ENCODE measurements at regions not wholly inside any gene's neighbourhood (a gene's known extent, or its start where the extent isn't known, plus 50 kb on each side); places are given as distances from the start of the nearest gene placed in this dataset.

DNA sequence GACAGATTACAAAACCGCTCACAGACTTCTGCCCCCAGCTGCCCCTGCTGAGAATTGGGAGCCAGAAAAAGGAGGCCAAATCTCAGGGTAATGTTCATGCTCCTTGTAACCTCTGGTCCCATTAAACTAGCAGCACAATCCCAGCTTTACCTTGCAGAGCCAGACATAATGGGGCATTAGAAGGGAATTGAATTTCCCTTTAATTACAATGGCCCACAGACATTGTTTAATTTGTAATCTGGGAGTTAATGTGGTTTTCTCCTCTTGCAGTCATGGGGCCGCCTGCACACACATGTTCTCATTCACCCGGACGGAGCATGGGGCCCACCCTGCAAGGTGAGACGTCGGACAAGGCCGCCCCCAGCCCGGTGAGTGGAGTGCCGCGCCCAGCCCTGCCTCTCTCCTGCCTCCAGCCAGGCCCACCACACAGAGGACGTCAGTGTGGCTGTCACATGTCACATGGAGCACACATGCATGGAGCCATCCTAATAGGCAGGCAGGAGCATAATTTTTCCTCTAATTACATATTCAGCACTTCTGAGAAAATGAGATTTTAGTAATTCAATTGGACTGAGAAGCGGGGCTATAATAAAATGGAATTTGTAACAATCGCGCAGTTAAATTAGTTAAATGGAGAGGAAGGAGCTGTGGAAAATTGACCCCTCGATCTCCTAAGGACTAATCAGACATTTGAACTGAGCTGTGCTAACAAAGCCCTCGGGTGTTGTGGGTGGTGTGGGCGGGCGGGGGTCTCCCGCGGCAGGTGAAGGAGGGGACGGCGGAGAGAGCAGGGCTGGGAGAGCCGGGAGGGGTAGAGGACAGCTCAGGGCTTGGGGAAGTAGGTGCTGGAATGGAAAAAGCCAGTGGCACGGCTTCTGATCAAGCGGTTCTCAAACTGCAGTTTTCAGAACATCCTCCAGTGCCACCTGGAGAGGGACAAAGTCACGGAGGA, 87.7 kb downstream of the ENGASE start:
- no peak for DNase-seq

DNA sequence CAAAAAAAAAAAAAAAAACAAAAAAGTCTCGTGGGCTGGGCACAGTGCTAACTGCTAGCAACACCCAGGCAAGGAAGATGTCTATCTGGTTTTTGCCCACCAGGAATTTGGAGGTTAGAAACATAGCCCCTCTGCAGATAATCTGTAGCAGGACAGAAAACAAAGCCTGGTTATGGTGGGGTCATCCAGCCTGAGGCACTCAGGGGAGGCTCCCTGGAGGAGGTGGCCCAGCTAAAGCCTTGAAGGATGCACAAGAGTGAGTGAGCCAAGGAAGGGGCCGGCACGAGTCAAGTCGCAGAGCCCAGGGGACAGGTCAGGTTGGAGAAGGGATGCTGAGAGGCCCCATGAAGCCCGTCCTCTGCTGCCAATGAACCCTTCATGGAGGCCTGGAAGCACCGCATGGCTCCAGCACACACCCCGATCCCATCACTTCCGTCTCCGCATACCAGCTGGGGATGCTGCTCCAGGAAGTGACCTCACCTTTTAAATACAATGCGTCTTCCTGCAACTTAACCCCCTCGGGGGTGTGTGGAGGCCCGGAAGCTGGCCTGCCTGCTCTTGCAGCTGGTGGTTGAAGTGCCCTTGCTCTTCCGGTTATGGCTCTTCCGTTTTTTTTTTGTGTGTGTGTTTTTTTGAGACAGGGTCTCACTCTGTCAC, 86.5 kb downstream of the ENGASE start:
- DNase-seq, result no peak

DNA sequence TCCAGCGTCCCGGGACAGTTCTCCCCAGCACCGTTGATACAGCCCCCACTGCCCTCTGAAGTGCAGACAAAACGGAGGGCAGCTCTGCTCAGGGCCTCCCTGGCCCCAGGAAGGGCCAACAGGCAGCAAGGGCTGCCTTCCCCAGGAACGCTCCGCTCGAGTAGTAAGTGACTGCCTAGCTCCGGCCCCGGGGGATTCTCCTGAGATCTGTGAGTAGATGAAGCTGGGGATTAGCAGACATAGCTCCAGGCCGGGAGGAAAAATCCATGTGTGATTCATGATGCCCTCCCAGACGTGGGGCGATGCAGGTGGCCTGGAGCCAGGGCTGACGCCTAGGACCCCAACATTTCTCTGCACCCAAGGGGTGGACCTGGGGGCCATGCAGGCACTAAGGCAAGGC, 85.3 kb downstream of the ENGASE start:
- no peak for DNase-seq

DNA sequence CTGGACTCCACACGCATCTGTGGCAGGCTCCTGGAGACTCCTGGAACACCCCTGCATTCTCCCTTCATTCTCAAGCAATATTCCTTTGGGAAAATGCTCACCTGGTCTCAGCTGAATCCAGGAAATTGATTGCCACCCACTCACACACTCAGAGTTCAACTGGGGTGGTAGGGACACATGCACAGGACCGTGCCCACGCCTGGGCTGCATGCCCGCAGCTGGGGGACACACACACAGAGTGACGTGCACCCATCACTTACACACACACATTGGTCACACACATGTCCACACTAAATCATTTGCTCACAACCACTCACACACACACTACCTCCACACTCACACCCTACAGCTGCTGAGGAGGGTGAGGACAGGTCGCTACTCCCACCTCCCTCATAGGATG, 84.8 kb downstream of the ENGASE start:
- DNase-seq, result no peak

DNA sequence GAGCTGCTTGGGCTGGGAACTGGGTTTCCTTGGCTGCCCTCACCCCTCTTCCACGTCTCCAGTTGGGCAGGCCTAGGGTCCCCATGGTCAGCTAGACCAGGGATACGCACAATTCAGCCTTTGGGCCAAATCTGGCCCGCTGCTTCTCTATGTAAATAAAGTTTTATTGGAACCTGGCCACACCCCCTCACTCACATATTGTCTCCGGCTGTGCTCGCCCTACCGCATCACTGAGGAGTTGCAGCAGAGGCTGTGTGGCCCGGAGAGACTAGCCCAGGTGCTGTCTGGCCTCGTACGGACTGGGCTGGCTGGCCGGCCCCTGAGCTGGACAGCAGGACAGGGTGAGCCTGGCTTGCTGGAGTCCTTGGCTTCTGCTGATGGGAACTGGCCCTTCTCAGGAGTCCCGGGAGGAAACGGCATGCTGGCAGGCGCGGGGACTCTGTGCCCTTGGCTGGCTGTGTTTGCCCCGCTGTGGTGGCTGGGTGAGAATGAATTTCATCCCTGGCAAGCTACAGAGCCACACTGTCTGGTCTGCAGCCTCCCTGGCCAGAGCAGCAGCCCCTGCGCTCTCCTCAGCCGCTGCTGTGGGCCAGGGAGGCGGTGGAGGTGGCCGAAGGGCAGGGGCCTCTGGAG, 82.0 kb downstream of the ENGASE start:
- DNase-seq, result no peak

DNA sequence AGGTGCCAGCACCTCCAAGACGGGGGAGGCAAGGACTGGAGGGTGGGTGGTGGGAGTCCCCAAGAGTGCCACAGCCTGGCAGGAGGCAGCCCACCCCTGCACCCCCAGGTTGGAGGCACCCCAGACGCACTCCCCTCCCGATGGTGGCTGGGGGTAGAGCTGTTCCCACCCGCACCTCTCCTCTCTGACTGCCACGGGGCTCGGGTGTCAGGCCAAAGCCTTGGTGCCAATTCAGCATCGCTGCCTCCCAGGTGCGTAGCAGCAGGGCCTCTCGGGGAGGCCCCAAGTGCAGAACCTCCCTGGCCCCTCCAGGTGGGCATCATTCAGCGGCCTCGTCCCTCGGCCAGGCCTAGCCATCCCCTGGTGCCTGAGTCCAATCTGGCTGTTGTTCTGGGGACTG, 81.1 kb downstream of the ENGASE start:
- no peak for DNase-seq

DNA sequence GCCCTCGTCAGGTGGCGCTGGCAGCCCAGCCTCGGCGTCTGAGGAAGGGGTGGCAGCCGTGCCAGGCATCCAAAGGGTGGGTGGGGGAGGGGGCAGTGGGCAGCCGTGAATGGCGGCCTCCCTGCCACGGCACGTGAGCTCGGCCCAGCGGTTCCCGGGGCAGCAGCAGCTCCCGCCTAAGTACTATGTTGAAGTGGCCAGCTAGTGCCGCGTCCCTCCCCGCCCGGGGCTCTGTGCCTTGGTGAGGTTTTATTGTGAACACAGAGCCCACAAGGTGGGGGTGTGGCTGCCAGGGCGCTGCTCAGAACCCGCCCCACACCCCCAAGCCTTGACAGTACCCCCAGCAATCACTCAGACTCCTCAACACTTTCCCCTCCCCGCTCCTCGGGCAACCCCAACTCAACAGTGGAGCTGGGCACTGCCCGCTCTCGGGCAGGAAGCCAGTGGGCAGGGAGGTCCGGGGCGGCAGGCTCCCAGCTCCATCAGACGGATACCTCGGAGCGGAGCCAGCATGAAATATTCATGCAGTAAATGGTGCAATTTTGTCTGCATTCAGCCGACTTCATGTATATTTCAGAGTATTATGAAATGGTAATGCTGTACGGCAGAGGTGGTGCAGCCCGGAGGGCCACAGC, 80.4 kb downstream of the ENGASE start:
- no peak for DNase-seq

DNA sequence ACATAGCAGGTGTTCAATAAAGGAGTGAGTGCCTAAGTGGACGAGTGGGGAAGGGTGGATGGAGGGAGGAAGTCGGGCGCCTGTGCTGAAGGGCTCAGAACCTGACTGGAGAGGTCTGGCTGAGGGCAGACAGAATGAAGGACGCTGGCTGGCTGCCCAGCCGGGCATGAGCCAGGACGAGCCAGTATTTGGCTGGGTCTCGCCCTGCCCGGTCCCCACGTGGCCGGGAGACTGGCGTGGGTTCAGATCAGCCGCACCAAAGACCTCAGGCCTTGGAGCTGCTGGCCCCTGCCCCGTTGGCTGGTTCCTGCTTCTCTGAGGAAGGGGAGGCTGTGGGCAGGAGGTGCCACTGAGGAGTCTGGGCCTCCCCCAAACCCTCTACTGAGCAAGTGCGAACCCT, 79.8 kb downstream of the ENGASE start:
- no peak for DNase-seq

DNA sequence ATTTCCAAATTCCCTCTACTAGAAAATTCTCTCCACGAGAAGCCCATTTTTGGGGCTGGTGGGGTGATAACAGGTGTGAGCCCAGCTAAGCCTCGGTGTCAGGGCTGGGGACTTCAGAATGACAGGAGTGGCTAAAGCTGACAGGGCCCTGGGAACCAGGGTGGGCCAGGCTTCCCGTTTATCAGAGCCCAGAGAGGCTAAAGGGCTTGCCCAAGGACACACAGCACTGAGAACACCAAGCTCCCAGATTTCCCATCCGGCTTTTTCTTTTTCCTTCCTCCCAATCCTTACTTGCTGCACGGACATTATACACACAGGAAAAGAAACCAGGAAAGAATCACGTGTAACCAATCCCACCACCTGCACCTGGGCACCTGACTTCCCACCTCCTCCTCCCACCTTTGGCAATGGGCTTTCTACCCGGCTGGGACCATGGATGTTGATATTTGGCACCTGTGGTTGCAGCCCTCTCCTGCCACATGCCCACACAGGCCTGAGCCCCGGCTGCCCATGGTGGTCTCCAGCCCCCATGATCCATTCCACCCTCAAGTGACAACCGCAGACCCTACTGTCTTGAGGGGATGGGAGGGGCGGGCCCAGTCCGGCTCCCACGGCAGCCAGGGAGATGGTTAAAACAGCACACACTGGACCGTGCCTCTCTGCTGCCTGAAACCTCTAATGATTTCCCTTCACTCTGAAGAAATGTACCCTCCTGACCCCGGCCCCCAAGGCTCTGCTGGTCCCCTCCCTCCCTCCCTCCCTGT, 78.9 kb downstream of the ENGASE start:
- DNase-seq, result no peak

DNA sequence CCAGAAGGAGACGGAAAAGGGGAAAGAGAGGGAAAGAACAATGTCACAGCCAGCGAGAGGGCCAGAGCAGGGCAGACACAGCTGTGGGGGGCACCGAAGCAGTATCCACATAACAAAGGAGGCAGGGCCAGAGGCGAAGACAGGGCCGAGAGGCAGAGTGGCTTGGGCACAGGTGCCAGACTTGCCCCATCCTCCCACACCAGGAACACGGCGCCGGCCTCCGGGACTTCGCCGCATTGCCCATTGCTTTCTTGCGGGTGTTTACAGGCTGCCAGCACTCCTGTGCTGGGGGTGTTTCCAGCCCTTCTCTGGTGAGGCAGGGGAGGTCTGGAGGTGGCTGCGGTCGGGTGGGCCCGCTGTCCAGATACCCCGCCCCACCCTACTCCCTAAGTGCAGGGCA, 78.0 kb downstream of the ENGASE start:
- DNase-seq, result no peak

DNA sequence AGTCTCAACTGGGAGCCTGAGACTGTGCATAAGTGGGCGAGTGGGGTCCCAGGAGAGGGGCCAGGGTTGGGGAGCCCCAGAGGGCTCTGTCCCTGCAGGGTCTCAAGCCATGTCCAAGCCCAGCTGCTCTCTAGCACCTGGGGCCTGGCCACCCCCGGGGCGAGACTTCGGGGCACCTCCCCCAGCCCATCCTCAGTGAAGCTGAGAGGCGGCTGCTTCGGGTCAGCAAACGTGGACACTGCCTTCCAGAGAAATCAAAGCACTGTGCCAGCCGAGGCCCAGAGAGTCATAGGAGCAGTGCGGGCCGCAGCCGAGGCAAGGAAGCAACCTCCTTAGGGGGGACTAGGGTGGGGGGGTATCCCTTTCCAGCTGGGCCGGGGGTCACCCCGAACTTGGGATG, 77.5 kb downstream of the ENGASE start:
- no peak for DNase-seq

DNA sequence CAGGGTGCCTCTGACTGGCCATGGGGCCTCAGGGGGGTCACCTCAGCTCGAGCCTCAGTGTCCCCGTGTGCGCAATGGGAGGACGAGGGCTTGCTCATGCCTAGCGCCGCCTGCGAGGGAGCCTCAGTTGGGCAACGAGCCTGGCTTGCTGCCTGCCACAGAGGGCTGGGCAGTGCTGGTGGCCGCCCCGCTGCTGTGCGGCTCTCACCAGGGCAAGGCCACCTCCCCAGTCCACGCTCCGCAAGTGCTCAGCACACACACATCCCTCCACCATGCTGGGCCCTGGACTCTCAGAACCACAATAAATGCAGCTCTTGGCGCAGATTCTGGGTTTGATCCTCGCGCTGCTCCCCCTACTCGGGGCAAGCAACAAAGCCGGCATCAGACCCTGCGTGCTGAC, 76.2 kb downstream of the ENGASE start:
- no peak for DNase-seq

DNA sequence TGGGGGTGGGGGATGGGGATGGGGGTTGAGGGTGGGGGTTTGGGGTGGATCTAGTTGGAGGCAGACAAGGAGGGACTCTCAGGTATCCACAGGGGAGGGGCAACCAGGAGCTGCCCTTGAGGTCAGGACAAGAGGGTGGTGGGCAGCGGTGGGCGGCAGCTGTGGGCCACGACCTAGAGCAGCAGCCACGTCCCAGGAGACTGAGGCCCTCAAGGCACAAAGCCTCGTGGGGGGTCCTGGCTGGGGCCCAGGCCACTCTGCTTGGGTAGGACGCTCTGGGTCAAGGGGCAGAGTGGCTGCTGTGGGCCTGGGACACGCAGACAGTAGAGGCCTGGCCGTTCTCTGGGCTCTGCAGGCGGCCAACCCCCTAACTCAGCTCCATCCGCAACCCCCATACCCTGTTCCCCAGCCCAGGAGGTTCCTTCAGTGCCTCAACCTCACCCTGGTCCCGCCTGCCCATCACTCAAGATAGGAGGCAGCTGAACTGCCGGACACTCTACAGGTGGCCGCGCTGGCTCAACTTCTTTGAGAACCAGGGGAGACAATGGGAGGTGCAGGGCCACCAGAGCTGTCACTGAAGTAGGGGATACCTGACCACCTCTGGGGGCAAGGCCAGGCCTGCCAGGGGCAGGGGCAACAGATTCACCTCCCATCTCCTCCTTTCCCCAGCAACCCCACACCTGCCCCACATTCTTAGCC, 75.6 kb downstream of the ENGASE start:
- DNase-seq, result no peak

DNA sequence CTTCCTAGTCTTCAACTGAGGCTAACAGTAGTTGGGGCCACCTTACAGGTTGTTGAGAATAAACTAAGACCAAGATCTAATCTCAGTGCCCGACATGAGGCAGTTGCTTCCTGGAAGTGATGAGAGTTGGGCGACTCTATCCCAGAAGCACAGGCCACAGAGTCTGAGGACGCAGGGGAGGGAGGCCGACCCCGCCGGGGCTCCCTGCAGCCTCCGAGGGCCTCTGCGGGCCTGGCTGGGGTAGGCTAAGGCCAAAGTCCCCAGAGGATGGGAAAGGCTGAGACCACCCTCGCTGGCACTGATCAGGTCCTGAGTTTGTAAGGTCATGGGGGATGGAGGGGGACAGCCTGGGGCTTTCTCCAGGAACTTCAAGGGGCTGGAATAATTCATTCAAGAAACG, 74.0 kb downstream of the ENGASE start:
- no peak for DNase-seq

DNA sequence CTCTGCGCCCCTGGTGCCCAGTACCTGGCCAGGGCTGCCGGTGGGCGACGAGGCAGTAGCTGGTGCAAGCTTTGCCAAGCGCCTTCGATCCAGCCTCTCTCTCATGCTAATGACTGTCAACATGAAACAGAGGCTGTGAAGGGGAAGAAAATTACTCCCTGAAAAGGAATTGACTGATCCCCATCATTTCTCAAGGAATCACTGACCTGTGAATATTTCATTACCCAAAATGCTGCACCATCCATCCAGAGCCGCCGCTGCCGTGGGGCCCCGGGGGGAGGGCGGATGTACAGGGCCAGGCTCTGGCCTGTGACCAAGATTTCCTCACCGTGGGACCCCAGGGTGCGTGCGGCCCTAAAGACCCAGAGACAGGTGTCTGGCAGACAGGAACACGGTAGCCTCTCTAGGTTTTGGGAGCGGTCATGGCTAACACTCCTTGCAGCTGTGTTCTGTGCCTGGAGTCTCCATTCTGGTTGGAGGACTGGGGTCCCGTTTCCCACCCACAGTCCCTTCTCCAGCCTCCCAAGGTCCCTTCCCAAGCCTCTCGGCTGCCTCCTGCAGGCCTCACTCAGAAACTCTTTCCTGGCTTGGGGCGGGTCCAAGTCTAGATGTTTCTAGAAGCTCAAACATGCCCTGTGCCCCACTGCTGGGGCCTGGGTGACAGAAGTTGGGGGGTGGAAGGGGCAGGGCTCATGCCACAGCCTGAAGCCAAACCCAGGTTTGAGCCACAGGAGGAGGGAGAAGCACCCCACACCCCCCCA, 73.3 kb downstream of the ENGASE start:
- no peak for DNase-seq

DNA sequence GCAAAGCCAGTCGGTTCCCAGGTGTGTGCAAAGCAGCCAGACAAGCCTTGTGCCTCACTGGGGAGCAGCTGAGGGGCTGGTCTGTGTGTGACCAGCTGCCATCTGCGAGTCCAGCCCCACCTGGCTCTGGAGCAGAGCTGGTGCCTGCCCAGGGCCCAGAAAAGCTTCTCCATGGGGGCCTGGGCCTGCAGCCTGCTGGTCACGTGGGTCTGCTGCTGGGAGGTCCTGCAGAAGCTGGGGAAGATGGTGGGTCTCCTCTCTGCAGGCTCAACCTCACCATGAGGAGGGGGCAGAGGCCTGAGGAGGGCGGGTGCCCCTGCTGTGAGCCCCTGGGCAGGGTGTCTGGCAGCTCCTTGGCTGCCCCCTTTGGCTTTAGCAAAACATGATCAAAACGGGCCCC, 71.9 kb downstream of the ENGASE start:
- DNase-seq, result no peak

DNA sequence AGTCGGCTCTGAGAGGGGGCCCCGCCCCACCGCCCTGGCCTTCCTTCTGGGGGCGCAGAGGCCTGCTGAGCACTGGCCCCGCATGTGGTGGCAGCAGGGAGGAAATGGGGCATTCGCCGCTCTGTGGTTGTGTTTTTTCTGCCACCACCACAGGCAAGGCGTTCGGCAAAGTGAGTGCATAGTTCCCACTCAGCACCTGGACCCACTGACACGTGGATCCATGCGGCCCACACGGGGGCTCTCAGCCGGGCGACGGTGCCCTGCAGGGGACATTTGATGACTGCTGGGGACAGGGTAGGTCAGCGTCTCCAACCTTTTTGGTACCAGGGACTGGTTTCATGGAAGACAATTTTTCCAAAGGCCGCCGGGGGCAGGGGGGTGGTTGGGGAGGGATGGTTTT, 70.9 kb downstream of the ENGASE start:
- no peak for DNase-seq

DNA sequence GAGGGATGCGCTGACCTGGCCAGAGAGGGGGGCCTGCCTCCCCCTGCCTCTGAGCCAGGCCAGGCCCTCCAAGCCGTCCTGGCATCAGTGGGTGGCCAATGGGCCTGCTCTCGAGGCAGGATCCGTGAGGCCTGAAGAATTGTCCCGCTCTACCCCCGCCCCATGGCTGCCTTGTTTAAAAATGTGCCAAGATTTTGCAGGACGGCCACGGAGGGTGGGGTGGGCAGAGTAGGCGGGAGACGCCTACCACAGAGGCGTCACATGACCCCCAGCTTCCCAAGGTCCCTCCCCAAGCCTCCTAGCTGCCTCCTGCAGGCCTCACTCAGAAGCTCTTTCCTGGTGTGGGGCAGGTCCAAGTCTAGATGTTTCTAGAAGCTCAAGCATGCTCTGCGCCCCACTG, 69.5 kb downstream of the ENGASE start:
- no peak for DNase-seq

DNA sequence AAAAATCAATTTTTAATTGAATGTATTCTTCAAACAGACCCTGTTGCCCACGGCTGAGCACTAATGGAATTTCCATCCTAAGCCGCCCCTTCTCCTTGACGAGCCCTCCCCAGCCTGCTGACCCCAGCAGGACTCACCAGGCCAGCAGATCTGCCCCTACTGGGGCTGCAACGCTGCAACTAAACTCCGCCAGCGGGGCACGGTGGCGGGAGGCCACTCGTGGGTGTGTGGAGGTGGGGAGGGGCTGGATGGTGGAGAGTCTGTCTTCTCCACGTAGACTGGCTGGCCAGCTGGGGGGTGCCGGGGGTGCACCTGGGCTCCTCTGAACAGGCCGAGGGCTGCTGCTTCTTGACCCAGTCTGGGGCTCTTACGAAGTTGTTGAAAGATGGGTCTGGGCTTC, 67.8 kb downstream of the ENGASE start:
- no peak for DNase-seq

DNA sequence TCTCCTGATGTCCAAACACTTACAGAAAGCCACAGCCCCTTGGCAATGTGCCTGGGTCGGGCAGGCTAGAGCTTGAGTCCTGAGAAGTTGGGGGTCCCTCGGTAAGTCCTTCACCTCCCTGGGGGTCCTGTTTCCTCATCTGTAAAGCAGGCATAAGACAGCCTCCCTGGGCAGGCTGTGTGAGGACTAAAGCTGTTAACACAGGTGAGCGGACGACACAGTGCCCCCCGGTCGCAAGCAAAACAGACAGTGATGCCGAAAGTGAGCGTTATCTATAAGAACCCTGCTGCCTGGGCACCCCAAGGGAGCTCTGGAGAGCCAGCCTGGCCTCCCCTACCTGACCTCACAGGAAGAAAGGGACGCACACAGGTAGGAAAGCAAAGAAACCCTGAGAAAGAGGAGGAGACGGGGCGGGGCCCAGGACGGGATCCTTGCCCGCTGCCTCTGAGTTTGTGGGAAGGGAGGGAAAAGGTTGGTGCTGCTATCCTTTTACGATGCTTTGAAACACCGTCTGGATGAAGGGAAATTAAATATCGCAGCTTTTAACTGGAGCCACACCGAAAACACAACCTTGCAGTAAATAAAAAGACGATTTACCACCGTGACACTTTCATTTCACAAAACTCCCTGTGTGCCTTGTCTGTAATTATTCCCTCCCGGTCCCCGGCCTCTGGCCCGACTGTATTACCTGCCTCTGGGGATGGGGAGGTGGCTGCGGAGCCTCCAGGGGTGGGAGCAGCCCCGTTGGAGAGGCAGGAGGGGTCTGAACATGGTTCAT, 67.1 kb downstream of the ENGASE start:
- no peak for DNase-seq

DNA sequence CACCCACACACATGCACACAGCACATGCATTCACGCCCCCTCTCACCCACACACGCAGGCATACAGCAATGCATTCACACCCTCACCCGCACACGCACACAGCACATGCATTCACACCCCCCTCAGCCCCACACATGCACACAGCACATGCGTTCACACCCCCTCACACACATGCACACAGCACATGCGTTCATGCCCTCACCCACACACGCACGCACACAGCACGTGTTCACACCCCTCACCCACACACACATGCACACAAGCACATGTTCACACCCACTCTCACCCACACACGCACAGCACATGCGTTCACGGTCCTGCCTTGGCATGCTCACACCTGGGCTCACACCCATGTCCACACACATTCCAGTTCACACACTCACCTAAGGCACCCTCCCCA, 64.2 kb downstream of the ENGASE start:
- no peak for DNase-seq

Measured in activated T-cell treated with anti-CD3 and anti-CD28 coated beads, Interleukin-2, amount 50 U/mL, for 1 hour (primary cell).